ENCODE measurements at regions not wholly inside any gene's neighbourhood (a gene's known extent, or its start where the extent isn't known, plus 50 kb on each side); places are given as distances from the start of the nearest gene placed in this dataset.
"Not testable (repeated sequence)": the region's sequence is repeated elsewhere in the genome, so short reads cannot be mapped to it uniquely, and the experiment has no call there.

GRCh38 chr9:135359764-135360163 is 119.8 kb upstream of the PPP1R26 start:
- TF ChIP-seq CTCF (IDR thresholded peaks at IDR 0.05; ENCODE audit: borderline replicate concordance, insufficient read depth, low read depth, low read length), result no peak
- no peak overlapping the region for H3K4me3 ChIP-seq (ENCODE audit: low read depth, low read length)

- TF ChIP-seq CTCF (IDR thresholded peaks at IDR 0.05; ENCODE audit: borderline replicate concordance, insufficient read depth, low read depth, low read length), result no peak
- no peak overlapping the region for H3K4me3 ChIP-seq (ENCODE audit: low read depth, low read length)
Measured at GRCh38 chr9:135360617-135361016, 119.0 kb upstream of the PPP1R26 start.

- H3K4me3 ChIP-seq (ENCODE audit: low read depth, low read length), result not testable (repeated sequence)
Measured at GRCh38 chr9:135361668-135362067, 117.9 kb upstream of the PPP1R26 start.

- no peak overlapping the region for H3K4me3 ChIP-seq (ENCODE audit: low read depth, low read length)
- no peak for TF ChIP-seq CTCF (IDR thresholded peaks at IDR 0.05; ENCODE audit: borderline replicate concordance, insufficient read depth, low read depth, low read length)
Measured at GRCh38 chr9:135363596-135363995, 116.0 kb upstream of the PPP1R26 start.

GRCh38 chr9:135365013-135365768 is 114.4 kb upstream of the PPP1R26 start:
- no peak overlapping the region for H3K4me3 ChIP-seq (ENCODE audit: low read depth, low read length)
- no peak for TF ChIP-seq CTCF (IDR thresholded peaks at IDR 0.05; ENCODE audit: borderline replicate concordance, insufficient read depth, low read depth, low read length)

- H3K4me3 ChIP-seq (ENCODE audit: low read depth, low read length), result no peak overlapping the region
Measured at GRCh38 chr9:135366104-135366503, 113.5 kb upstream of the PPP1R26 start.

GRCh38 chr9:135369412-135369990 is 110.1 kb upstream of the PPP1R26 start:
- no peak for TF ChIP-seq CTCF (IDR thresholded peaks at IDR 0.05; ENCODE audit: borderline replicate concordance, insufficient read depth, low read depth, low read length)
- H3K4me3 ChIP-seq (ENCODE audit: low read depth, low read length), result no peak overlapping the region

More at GRCh38 chr9:135366104-135366503, 113.5 kb upstream of the PPP1R26 start:
- TF ChIP-seq CTCF (IDR thresholded peaks at IDR 0.05; ENCODE audit: borderline replicate concordance, insufficient read depth, low read depth, low read length), result no peak

All from GM12875 (cell line).